ENCODE measurements at regions not wholly inside any gene's neighbourhood (a gene's known extent, or its start where the extent isn't known, plus 50 kb on each side); places are given as distances from the start of the nearest gene placed in this dataset.

GRCh38 chr12:75842090-75842489, 189.5 kb downstream of the PHLDA1 start:
- DNase-seq (ENCODE audit: low read depth) = no peak
- no peak overlapping the region for H3K4me3 ChIP-seq (ENCODE audit: low read depth, low read length)
- TF ChIP-seq CTCF (conservative IDR thresholded peaks at IDR 0.05; ENCODE audit: low read depth, low read length) = no peak

GRCh38 chr12:75840994-75841355, 190.6 kb downstream of the PHLDA1 start:
- DNase-seq (ENCODE audit: low read depth) = no peak
- no peak overlapping the region for H3K4me3 ChIP-seq (ENCODE audit: low read depth, low read length)
- no peak for TF ChIP-seq CTCF (conservative IDR thresholded peaks at IDR 0.05; ENCODE audit: low read depth, low read length)

- DNase-seq (ENCODE audit: low read depth) = no peak
- no peak overlapping the region for H3K4me3 ChIP-seq (ENCODE audit: low read depth, low read length)
- TF ChIP-seq CTCF (conservative IDR thresholded peaks at IDR 0.05; ENCODE audit: low read depth, low read length) = no peak
These were observed 193.3 kb downstream of the PHLDA1 start for GRCh38 chr12:75838309-75838708.

GRCh38 chr12:75837700-75838099, 193.9 kb downstream of the PHLDA1 start:
- TF ChIP-seq CTCF (conservative IDR thresholded peaks at IDR 0.05; ENCODE audit: low read depth, low read length) = no peak
- H3K4me3 ChIP-seq (ENCODE audit: low read depth, low read length) = no peak overlapping the region
- no peak for DNase-seq (ENCODE audit: low read depth)

- no peak for TF ChIP-seq CTCF (conservative IDR thresholded peaks at IDR 0.05; ENCODE audit: low read depth, low read length)
- no peak for DNase-seq (ENCODE audit: low read depth)
- no peak overlapping the region for H3K4me3 ChIP-seq (ENCODE audit: low read depth, low read length)
These were observed 195.0 kb downstream of the PHLDA1 start for GRCh38 chr12:75836533-75836932.

GRCh38 chr12:75834591-75834990, 197.0 kb downstream of the PHLDA1 start:
- TF ChIP-seq CTCF (conservative IDR thresholded peaks at IDR 0.05; ENCODE audit: low read depth, low read length) = no peak
- peak; percentile 77 for DNase-seq (ENCODE audit: low read depth)
- H3K4me3 ChIP-seq (ENCODE audit: low read depth, low read length) = peak overlapping the region; percentile 47

GRCh38 chr12:75833268-75833667, 198.3 kb downstream of the PHLDA1 start:
- TF ChIP-seq CTCF (conservative IDR thresholded peaks at IDR 0.05; ENCODE audit: low read depth, low read length) = no peak

More at GRCh38 chr12:75833268-75833667, 198.3 kb downstream of the PHLDA1 start:
- H3K4me3 ChIP-seq (ENCODE audit: low read depth, low read length) = peak overlapping the region; percentile 47
- DNase-seq (ENCODE audit: low read depth) = no peak
